H1 (cell line): ENCODE measurements at regions not wholly inside any gene's neighbourhood (a gene's known extent, or its start where the extent isn't known, plus 50 kb on each side); places are given as distances from the start of the nearest gene placed in this dataset.

ENCODE experiments used
- CTCF ChIA-PET: fragments of 300-600 bp; sonication (Branson Sonifier 250); formaldehyde crosslinking; loops from one replicate; lab custom pipeline; 2021; ENCODE audit not compliant: partially characterized antibody; lab: Charles Lee
- POLR2A ChIA-PET: fragments of 300-600 bp; sonication (Branson Sonifier 250); formaldehyde crosslinking; loops from one replicate; lab custom pipeline; 2021; ENCODE audit warnings: inconsistent platforms; ENCODE audit not compliant: partially characterized antibody; lab: Charles Lee
- DNase-seq, 2 experiments: peaks; one replicate each; pipeline versions ENCODE4 v3.0.0 to v3.0.0-alpha.2; 2010 to 2022; ENCODE audit warnings: low spot score in 2 of 2, low read depth in 1 of 2, mixed read lengths in 1 of 2
- FAIRE-seq: peaks from 2 replicates; lab custom pipeline; 2011; peaks lifted over from hg19 to GRCh38; lab: Jason Lieb, UNC
- H2AFZ ChIP-seq: 2 replicates; pipeline ENCODE4 v1.8.1; 2012; ENCODE audit warnings: low read length, inconsistent platforms
- H2AK5ac ChIP-seq: 2 replicates; pipeline ENCODE4 v1.6.1; 2013; ENCODE audit warnings: low read depth, low read length
- H2BK120ac ChIP-seq: replicated peaks from 2 replicates; pipeline ENCODE3; 2013; ENCODE audit warnings: low read depth, low read length, inconsistent platforms
- H2BK12ac ChIP-seq: 2 replicates; pipeline ENCODE4 v1.6.1; 2013; ENCODE audit warnings: low read depth, low read length
- H2BK15ac ChIP-seq: 2 replicates; pipeline ENCODE4 v1.6.1; 2013; ENCODE audit warnings: low read length
- H2BK20ac ChIP-seq: 2 replicates; pipeline ENCODE4 v1.6.1; 2013; ENCODE audit warnings: low read length
- H2BK5ac ChIP-seq: 2 replicates; pipeline ENCODE4 v1.6.1; 2013; ENCODE audit warnings: low read depth, low read length
- H3K14ac ChIP-seq: 2 replicates; pipeline ENCODE4 v1.6.1; 2013; ENCODE audit warnings: inconsistent platforms; ENCODE audit not compliant: insufficient read length
- H3K18ac ChIP-seq: 2 replicates; pipeline ENCODE4 v1.6.1; 2013; ENCODE audit warnings: low read length; ENCODE audit errors: extremely low read depth
- H3K23ac ChIP-seq: 2 replicates; pipeline ENCODE4 v1.6.1; 2013; ENCODE audit warnings: inconsistent platforms; ENCODE audit not compliant: insufficient read length
- H3K23me2 ChIP-seq: 2 replicates; pipeline ENCODE4 v1.6.1; 2013; ENCODE audit warnings: low read depth, low read length
- H3K27ac ChIP-seq: 2 replicates; pipeline ENCODE4 v1.6.1; 2011; ENCODE audit warnings: low read depth, low read length, inconsistent platforms
- H3K27me3 ChIP-seq, 4 experiments: replicated peaks in 1 of 4; 1 replicate in 1 of 4; 2 replicates in 3 of 4; pipeline versions ENCODE4 v1.6.1 to v1.8.1; 2011 to 2013; ENCODE audit warnings: low read length in 3 of 4, mild to moderate bottlenecking in 3 of 4, inconsistent platforms in 2 of 4, mixed read lengths in 2 of 4, moderate library complexity in 1 of 4; ENCODE audit not compliant: control insufficient read depth in 3 of 4, insufficient read depth in 3 of 4; ENCODE audit errors: extremely low read depth in 1 of 4
- H3K36me3 ChIP-seq, 4 experiments: 2 replicates each; pipeline versions ENCODE4 v1.6.1 to v1.8.1; 2011 to 2013; ENCODE audit warnings: mild to moderate bottlenecking in 4 of 4, low read length in 3 of 4, moderate library complexity in 2 of 4, control low read depth in 1 of 4, inconsistent platforms in 1 of 4; ENCODE audit not compliant: insufficient read depth in 4 of 4, control insufficient read depth in 2 of 4
- H3K4ac ChIP-seq: replicated peaks from 2 replicates; pipeline ENCODE3; 2013; ENCODE audit warnings: low read length, low read depth, mixed read lengths, inconsistent platforms; ENCODE audit not compliant: insufficient read length
- H3K4me1 ChIP-seq, 4 experiments: replicated peaks in 1 of 4; 1 replicate in 1 of 4; 2 replicates in 3 of 4; pipeline versions ENCODE4 v1.6.1 to v1.8.1; 2011 to 2013; ENCODE audit warnings: low read length in 3 of 4, inconsistent platforms in 2 of 4, mixed read lengths in 1 of 4; ENCODE audit not compliant: insufficient read depth in 4 of 4, control insufficient read depth in 3 of 4
- H3K4me2 ChIP-seq, 2 experiments: 2 replicates each; pipeline versions ENCODE4 v1.6.1 to v1.8.1; 2011 to 2013; ENCODE audit warnings: low read depth in 2 of 2, low read length in 2 of 2, control low read depth in 1 of 2, inconsistent platforms in 1 of 2, mild to moderate bottlenecking in 1 of 2; ENCODE audit not compliant: insufficient read depth in 1 of 2
- H3K4me3 ChIP-seq, 4 experiments: fragments of 200-600, 300-600 bp in 1 of 4; sonication (generic), shearing (Covaris generic), sonication (Bioruptor Twin) in 1 of 4; 2 replicates each; pipeline versions ENCODE4 v1.5.1 to v1.8.1; 2011 to 2016; ENCODE audit warnings: low read length in 4 of 4, low read depth in 3 of 4, control low read depth in 2 of 4, inconsistent platforms in 2 of 4, mild to moderate bottlenecking in 2 of 4, mixed read lengths in 1 of 4, moderate library complexity in 1 of 4; ENCODE audit not compliant: insufficient read depth in 2 of 4; ENCODE audit errors: extremely low read depth in 1 of 4
- H3K56ac ChIP-seq: replicated peaks from 2 replicates; pipeline ENCODE3; 2013; ENCODE audit warnings: low read depth, mild to moderate bottlenecking, mixed read lengths, low read length, inconsistent platforms; ENCODE audit not compliant: insufficient read length
- H3K79me1 ChIP-seq: 2 replicates; pipeline ENCODE4 v1.6.1; 2013; ENCODE audit warnings: low read depth, low read length, control low read depth
- H3K79me2 ChIP-seq, 2 experiments: 2 replicates each; pipeline versions ENCODE4 v1.6.1 to v1.8.1; 2012 to 2013; ENCODE audit warnings: low read length in 2 of 2, mild to moderate bottlenecking in 2 of 2, inconsistent platforms in 1 of 2; ENCODE audit not compliant: insufficient read depth in 2 of 2, control insufficient read depth in 1 of 2
- H3K9ac ChIP-seq, 4 experiments: replicated peaks in 1 of 4; 1 replicate in 1 of 4; 2 replicates in 3 of 4; pipeline versions ENCODE4 v1.6.1 to v1.8.1; 2011 to 2013; ENCODE audit warnings: low read depth in 3 of 4, low read length in 3 of 4, control low read depth in 2 of 4, mild to moderate bottlenecking in 2 of 4, moderate library complexity in 2 of 4, inconsistent platforms in 1 of 4; ENCODE audit errors: extremely low read depth in 1 of 4
- H3K9me3 ChIP-seq, 2 experiments: 2 replicates each; pipeline versions ENCODE4 v1.6.1 to v1.8.1; 2012 to 2013; ENCODE audit warnings: mild to moderate bottlenecking in 2 of 2, moderate library complexity in 2 of 2, control low read depth in 1 of 2, inconsistent platforms in 1 of 2, low read depth in 1 of 2, low read length in 1 of 2, mixed read lengths in 1 of 2; ENCODE audit not compliant: insufficient read depth in 2 of 2
- H4K20me1 ChIP-seq, 2 experiments: replicated peaks in 1 of 2; 2 replicates each; pipeline versions ENCODE3 to v1.8.1; 2011 to 2013; ENCODE audit warnings: inconsistent platforms in 2 of 2, low read length in 2 of 2, mild to moderate bottlenecking in 1 of 2; ENCODE audit not compliant: insufficient read depth in 2 of 2, control insufficient read depth in 1 of 2
- H4K5ac ChIP-seq: 2 replicates; pipeline ENCODE4 v1.6.1; 2013; ENCODE audit warnings: low read length, low read depth, mixed read lengths, inconsistent platforms; ENCODE audit not compliant: insufficient read length
- H4K8ac ChIP-seq: 2 replicates; pipeline ENCODE4 v1.8.0; 2013; ENCODE audit warnings: mild to moderate bottlenecking, moderate library complexity, low read length, inconsistent platforms; ENCODE audit not compliant: insufficient read depth; ENCODE audit errors: extremely low read depth
- H4K91ac ChIP-seq: replicated peaks from 2 replicates; pipeline ENCODE3; 2013; ENCODE audit warnings: low read length, mixed read lengths, inconsistent platforms; ENCODE audit not compliant: insufficient read length
- ASH2L ChIP-seq: fragments of 200-600, 300-600 bp; sonication (generic); IDR thresholded peaks from one replicate; pipeline ENCODE4 v1.7.1; 2017; ENCODE audit warnings: low read length
- CBX5 ChIP-seq: fragments of 300-800, 300-1000 bp; sonication (generic); IDR thresholded peaks from 2 replicates; pipeline ENCODE4 v1.7.1; 2016; ENCODE audit warnings: antibody characterized with exemption, low read length, low read depth
- CTCF ChIP-seq, 3 experiments: IDR thresholded peaks; 1 replicate in 2 of 3; 2 replicates in 1 of 3; pipeline versions ENCODE4 v1.5.1 to v1.6.1; 2011; ENCODE audit warnings: low read length in 3 of 3, mild to moderate bottlenecking in 3 of 3, inconsistent platforms in 2 of 3, low read depth in 1 of 3, moderate library complexity in 1 of 3; ENCODE audit not compliant: insufficient read depth in 1 of 3; ENCODE audit errors: control extremely low read depth in 1 of 3
- NRF1 ChIP-seq: IDR thresholded peaks from 2 replicates; pipeline ENCODE4 v1.6.1; 2011; ENCODE audit warnings: mild to moderate bottlenecking, low read depth, low read length, improper control_type of control experiment
- RAD21 ChIP-seq, 2 experiments: IDR thresholded peaks in 1 of 2; conservative IDR thresholded peaks in 1 of 2; 2 replicates each; pipeline ENCODE4 v1.6.1; 2011; ENCODE audit warnings: low read depth in 2 of 2, low read length in 2 of 2, improper control_type of control experiment in 1 of 2, inconsistent platforms in 1 of 2, mild to moderate bottlenecking in 1 of 2, moderate library complexity in 1 of 2
- RNF2 ChIP-seq: fragments of 200-900, 300-1000 bp; sonication (generic); IDR thresholded peaks from 2 replicates; pipeline ENCODE4 v1.7.1; 2016; ENCODE audit warnings: borderline replicate concordance, low read depth, mild to moderate bottlenecking, antibody characterized with exemption, low read length; ENCODE audit not compliant: poor library complexity, severe bottlenecking; ENCODE audit errors: missing control alignments
- RXRA ChIP-seq: IDR thresholded peaks from 2 replicates; pipeline ENCODE4 v1.6.1; 2011; ENCODE audit warnings: low read depth, mild to moderate bottlenecking, low read length, moderate library complexity; ENCODE audit not compliant: insufficient read depth
- SP1 ChIP-seq: IDR thresholded peaks from 2 replicates; pipeline ENCODE4 v1.6.1; 2011; ENCODE audit warnings: low read depth, low read length
- SP2 ChIP-seq: IDR thresholded peaks from 2 replicates; pipeline ENCODE4 v1.6.1; 2012; ENCODE audit warnings: mild to moderate bottlenecking, low read length, inconsistent platforms
- WGBS, 2 experiments: shearing (Covaris generic) in 1 of 2; methylation state at CpG; one replicate each; pipeline versions ENCODE4 v1.1.6 to v1.1.7; 2013 to 2015; ENCODE audit warnings: low lambda C conversion rate in 2 of 2, mixed read lengths in 2 of 2, inconsistent platforms in 1 of 2, low coverage in 1 of 2, missing lambda C conversion rate in 1 of 2; ENCODE audit not compliant: insufficient replicate concordance in 2 of 2, insufficient coverage in 1 of 2, insufficient read length in 1 of 2; ENCODE audit errors: extremely low coverage in 1 of 2, missing lambda C conversion rate in 1 of 2; 5-methylcytosine and 5-hydroxymethylcytosine counted together

GRCh38 chr6:166764473-166765233 lies 137.6 kb upstream of the RPS6KA2 start:
- Histone ChIP-seq H3K9me3 (no peaks in the 10 kb centered on the region), H3K56ac (no peak overlapping the region), H4K5ac (no peak overlapping the region), H3K23ac (no peak overlapping the region), H2BK15ac (peak overlapping the region; percentile 53; the same call in 1 of the 2 replicates), H3K4me2 (no peak overlapping the region), H2BK12ac (no peak overlapping the region), H3K27ac (no peak overlapping the region), H4K91ac (peak overlapping the region; percentile 92), H4K8ac (peak overlapping the region; percentile 43), H3K4me1 (peaks cover 3 to 16% (median 11%) of the 10 kb centered on the region in 4 experiments; a peak in 6 of 7 replicates), H3K9ac (no peak overlapping the region), H3K23me2 (no peaks in the 10 kb centered on the region; the same call in 1 of the 2 replicates), H2BK5ac (0 out of 2 replicates have a peak overlapping the region, but pooled peaks have one; percentile 2), H2AFZ (no peak overlapping the region), H3K27me3 (no peaks in the 10 kb centered on the region), H3K18ac (no peak overlapping the region), H3K4me3 (no peak overlapping the region), H3K79me2 (no peaks in the 10 kb centered on the region), H4K20me1 (no peaks in the 10 kb centered on the region), H3K14ac (no peak overlapping the region), H3K4ac (no peak overlapping the region), H2BK20ac (no peak overlapping the region), H2AK5ac (0 out of 2 replicates have a peak overlapping the region, but pooled peaks have one; percentile 84), H3K79me1 (no peaks in the 10 kb centered on the region), H2BK120ac (no peak overlapping the region), H3K36me3 (no peaks in the 10 kb centered on the region)
- FAIRE-seq (no peak), DNase-seq (no peak)
- CTCF ChIA-PET: interaction anchor here (0.6 to 6.2 kb wide), 15 partner anchors 9 to 325 kb away, joined by 3 to 83 read pairs (median 4); no protein-coding TSS in a partner anchor
- POLR2A ChIA-PET: interaction anchor here (1.0 kb wide), 2 partner anchors 24 to 137 kb away, joined by 3 read pairs; partner anchors contain the start of gene RPS6KA2
- 88% methylated on average over 24 of the region's 24 CpGs; no CpG with 5 or more reads in 1 of the 2 experiments for WGBS, 2 experiments
- TF ChIP-seq CBX5 (no peak), SP2 (no peak), SP1 (no peak), NRF1 (no peak), ASH2L (no peak), RNF2 (no peak), RXRA (no peak), RAD21 (IDR thresholded peaks at IDR 0.05 in 1 of 2, conservative IDR thresholded peaks at IDR 0.05 in 1 of 2; ENCODE audit: low read depth in 2 of 2, low read length in 2 of 2) (no peak), CTCF (IDR thresholded peaks at IDR 0.05; ENCODE audit: control extremely low read depth in 1 of 3, insufficient read depth in 1 of 3, low read depth in 1 of 3, low read length in 3 of 3) (no peak)
